ENCODE measurements at regions not wholly inside any gene's neighbourhood (a gene's known extent, or its start where the extent isn't known, plus 50 kb on each side); places are given as distances from the start of the nearest gene placed in this dataset.

DNA sequence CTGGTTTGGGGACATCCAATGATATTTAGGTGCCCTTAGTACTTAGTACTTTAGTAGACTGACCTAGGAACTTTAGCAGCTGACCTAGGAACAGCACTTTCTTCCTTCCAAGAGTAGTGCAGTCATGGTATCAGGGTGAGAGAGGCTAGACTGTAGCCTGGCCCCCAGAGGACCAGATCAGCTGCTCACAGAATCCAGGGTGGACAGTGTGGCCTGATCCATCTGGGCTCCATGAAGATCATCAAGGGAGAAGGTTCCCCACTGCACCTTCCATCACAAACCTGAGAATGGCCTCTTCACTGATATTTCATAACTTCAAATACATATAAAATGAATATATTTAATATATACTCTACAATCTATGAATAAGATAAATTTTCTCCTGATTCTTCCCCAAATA, 59.0 kb upstream of the TLR3 start:
- Mint-ChIP-seq H3K4me1 (no peaks in the 10 kb centered on the region), H3K27me3 (peaks cover 45% of the 10 kb centered on the region), H3K9me3 (no peaks in the 10 kb centered on the region), H3K27ac (no peak overlapping the region), H3K36me3 (no peaks in the 10 kb centered on the region), H3K4me3 (no peak overlapping the region)
- ATAC-seq = no peak

DNA sequence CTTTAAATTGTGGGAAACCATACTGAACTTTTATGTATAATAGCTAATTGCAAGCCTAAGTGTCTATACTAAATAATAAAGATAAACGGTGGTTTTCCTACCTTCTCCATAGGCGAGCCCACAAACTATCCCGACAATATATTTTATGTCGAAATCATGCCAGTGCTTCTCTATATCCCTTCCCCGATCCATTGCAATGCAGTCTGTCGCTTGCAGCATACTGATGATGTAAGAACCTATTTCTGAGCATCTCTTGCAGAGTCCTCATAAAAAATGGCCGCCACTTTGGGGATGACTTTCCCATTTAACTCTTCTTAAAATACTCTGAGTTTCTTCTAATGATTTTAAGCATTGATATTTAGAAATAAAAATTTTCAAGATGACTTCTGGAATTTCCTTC, 58.1 kb upstream of the TLR3 start:
- H3K36me3 Mint-ChIP-seq = no peaks in the 10 kb centered on the region
- H3K9me3 Mint-ChIP-seq = no peaks in the 10 kb centered on the region
- no peak overlapping the region for H3K27ac Mint-ChIP-seq
- no peak for ATAC-seq
- H3K4me3 Mint-ChIP-seq = no peak overlapping the region
- H3K27me3 Mint-ChIP-seq = peaks cover 53% of the 10 kb centered on the region
- H3K4me1 Mint-ChIP-seq = no peaks in the 10 kb centered on the region

DNA sequence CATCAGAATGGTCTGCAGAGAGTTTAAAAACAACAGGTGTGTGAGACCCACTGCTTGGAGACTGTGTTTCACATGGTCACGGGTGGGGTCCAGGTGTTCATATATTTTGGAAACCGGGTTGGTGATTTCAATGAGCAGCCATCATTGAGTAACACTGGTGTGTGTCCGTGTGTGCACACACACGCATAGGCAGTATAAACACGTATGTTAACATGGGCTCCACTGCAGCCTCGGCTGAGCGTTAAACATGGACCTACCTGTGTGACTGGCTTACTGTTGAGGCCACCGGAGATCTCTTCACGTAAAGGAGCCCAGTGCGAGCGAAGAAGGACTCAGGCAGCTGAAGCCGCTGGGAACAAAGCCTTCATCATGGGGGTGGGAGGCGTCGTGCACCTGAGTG, 56.9 kb upstream of the TLR3 start:
- Mint-ChIP-seq H3K9me3 (no peaks in the 10 kb centered on the region), H3K36me3 (no peaks in the 10 kb centered on the region), H3K4me3 (no peak overlapping the region), H3K27ac (no peak overlapping the region), H3K27me3 (peaks cover 53% of the 10 kb centered on the region), H3K4me1 (no peaks in the 10 kb centered on the region)
- no peak for ATAC-seq

DNA sequence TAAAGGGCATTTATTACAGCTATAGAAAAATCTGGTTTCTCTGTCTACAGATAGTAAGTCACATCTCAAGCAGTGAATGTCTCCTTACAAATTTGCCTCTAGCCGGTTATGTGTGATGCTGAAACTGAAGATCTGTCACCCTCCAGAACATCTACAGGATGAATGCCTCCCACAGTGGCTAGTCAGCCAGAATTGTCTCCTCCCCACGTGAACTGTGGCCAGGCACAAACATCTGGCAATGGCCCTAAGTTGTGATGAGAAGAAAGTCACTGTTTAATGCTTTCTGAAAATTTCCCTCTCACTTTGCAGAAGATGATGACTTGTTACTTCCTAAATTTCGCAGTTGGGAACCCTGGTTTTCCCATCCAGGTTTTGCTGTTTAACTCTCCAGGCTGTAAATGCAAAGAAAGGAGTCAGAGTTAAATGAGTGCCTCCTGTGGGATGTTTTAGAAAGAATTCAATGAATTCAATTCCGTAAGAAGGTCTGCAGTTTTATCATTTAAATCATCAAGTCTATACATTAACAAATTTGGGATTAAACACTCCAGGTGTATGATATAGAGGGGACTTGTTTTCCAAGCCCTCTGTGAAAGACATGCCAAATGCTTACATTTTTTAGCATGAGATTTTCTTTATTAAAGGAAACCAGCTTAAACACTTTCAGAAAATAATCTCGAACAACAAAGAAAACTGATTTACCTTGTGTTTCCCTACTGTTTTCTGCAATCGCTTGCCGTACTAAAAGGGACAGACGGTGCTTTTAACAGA, 55.4 kb upstream of the TLR3 start:
- Mint-ChIP-seq H3K4me1 (no peaks in the 10 kb centered on the region), H3K27me3 (peaks cover 46% of the 10 kb centered on the region), H3K4me3 (no peak overlapping the region), H3K36me3 (no peaks in the 10 kb centered on the region), H3K9me3 (peaks cover under 1% of the 10 kb centered on the region), H3K27ac (no peak overlapping the region)
- ATAC-seq = no peak

DNA sequence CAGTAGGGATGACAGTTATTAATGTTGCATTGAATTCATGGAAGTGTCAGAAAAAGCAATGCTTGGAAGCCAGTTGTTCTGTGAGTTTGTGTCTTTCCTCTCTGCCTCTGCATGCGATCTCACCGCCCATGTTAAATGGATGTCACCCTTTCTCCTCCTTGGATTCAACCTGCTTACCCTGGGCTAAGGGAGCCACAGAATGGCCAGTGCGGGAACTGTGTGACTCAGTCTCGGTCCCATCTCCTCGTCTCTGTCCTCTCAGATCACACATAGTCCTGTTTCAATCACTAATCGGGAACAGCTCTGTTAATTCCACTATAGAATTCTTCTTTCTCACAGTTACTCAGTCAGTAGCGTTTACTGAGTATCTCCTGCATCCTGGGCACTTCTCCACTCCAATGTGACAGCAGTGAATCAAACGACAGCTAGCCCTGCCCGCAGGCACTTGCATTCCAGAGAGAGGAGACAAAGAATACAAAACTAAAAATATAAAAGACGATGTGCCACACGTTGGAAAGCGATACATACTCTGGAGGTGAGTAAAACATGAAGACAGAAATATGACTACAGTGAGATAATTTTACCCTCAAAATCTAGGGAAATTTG, 53.6 kb upstream of the TLR3 start:
- peaks cover 37% of the 10 kb centered on the region for H3K27me3 Mint-ChIP-seq
- H3K4me3 Mint-ChIP-seq = no peak overlapping the region
- no peak for ATAC-seq
- peaks cover 5% of the 10 kb centered on the region for H3K9me3 Mint-ChIP-seq
- no peak overlapping the region for H3K27ac Mint-ChIP-seq
- no peaks in the 10 kb centered on the region for H3K36me3 Mint-ChIP-seq
- H3K4me1 Mint-ChIP-seq = no peaks in the 10 kb centered on the region

DNA sequence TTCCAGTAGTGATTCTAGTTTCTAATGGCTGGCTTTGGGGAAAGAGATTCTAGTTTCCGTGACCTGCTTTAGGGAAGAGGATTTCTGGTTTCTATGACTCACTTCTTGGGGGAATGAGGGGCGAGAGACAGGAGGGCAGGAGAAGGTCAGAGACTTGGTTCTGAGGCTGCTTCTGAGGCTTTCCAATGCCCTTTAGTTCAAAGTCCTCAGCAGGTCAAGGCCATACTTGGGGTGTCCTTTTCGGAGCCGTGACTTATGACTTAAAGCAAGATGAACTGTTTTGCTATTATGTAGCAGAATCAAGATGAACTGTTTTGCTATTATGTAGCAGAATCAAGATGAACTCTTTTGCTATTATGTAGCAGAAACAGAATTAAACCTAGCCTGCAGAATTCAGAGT, 52.2 kb upstream of the TLR3 start:
- Mint-ChIP-seq H3K27ac (no peak overlapping the region), H3K27me3 (peaks cover 41% of the 10 kb centered on the region), H3K9me3 (peaks cover 5% of the 10 kb centered on the region), H3K4me1 (no peaks in the 10 kb centered on the region), H3K36me3 (no peaks in the 10 kb centered on the region), H3K4me3 (no peak overlapping the region)
- ATAC-seq = no peak

DNA sequence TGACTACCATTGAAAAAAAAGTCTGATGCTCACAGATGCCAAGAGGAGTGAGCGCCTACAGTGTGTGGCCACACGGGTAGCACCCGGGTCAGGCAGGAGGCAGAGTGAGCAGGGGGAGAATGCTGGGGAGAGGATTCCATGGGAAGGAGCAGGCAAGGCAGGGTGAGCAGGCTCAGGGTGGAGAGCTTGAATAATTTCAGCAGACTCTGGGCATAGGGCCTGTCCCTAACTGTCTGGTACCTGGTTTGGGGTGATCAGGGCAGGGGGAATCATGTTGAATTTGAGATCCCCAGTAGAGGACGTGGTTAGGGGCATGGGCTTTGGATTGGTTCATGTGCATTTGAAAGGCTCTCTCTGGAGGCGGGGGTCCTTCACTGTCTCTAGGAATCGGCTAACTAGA, 51.2 kb upstream of the TLR3 start:
- peaks cover 5% of the 10 kb centered on the region for H3K9me3 Mint-ChIP-seq
- H3K36me3 Mint-ChIP-seq = no peaks in the 10 kb centered on the region
- H3K4me1 Mint-ChIP-seq = no peaks in the 10 kb centered on the region
- no peak overlapping the region for H3K27ac Mint-ChIP-seq
- peaks cover 33% of the 10 kb centered on the region for H3K27me3 Mint-ChIP-seq
- H3K4me3 Mint-ChIP-seq = no peak overlapping the region
- ATAC-seq = no peak

DNA sequence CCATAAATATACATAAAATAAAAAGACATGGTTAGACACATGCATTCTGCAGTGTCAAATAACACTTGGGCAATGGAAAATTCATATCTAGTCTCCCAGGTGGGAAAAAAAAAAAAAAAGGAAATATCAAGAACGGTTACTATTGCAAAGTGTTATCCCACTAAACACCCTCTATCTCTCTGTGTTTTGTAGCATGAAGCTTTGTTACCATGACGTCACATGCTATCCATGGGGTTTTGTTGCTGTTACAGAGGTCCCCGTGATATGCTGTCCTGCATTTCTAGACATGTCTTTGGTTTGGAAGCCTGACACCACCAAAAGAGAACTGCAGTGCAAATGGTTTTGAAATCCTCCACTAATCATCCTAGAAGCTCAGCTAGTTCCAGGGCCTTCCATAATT, 50.7 kb upstream of the TLR3 start:
- Mint-ChIP-seq H3K9me3 (peaks cover 5% of the 10 kb centered on the region), H3K4me3 (no peak overlapping the region), H3K27ac (no peak overlapping the region), H3K4me1 (no peaks in the 10 kb centered on the region), H3K36me3 (no peaks in the 10 kb centered on the region), H3K27me3 (peaks cover 29% of the 10 kb centered on the region)
- no peak for ATAC-seq

DNA sequence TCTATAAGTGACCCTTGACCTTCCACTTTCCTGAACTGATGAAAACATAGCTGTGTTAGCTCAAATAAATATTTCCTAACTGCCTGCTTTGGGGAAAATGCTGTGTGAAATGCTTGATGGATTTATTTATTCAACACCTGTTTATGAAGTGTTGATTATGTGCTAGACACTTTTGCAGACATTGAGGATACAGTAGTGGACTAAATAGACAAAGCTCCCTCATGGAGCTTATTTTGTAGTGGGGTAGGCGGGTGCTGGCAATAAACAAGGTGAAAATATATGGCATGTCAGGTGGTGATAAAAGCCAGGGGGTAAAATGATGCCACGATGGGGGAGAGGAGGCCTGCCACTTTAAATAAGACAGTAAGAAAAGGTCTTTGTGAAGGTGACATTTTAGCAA, 50.2 kb upstream of the TLR3 start:
- no peak overlapping the region for H3K27ac Mint-ChIP-seq
- ATAC-seq = no peak
- H3K27me3 Mint-ChIP-seq = peaks cover 28% of the 10 kb centered on the region
- H3K4me1 Mint-ChIP-seq = no peaks in the 10 kb centered on the region
- H3K4me3 Mint-ChIP-seq = no peak overlapping the region
- no peaks in the 10 kb centered on the region for H3K36me3 Mint-ChIP-seq
- H3K9me3 Mint-ChIP-seq = peaks cover 5% of the 10 kb centered on the region

Data from stimulated activated memory B cell treated with anti-CD40 and anti-IgM and Interleukin-4, amounts not matched to agents 10 μg/mL and 1 μg/mL and 100 μg/mL, for 72 hours (primary cell).